K562 (cell line): ENCODE measurements at regions not wholly inside any gene's neighbourhood (a gene's known extent, or its start where the extent isn't known, plus 50 kb on each side); places are given as distances from the start of the nearest gene placed in this dataset.

Experiments used
- ATAC-seq: fragments of 200-7000 bp; cut with Tn5 transposase; 3 replicates; pipeline ENCODE4 v1.9.1; 2020; ENCODE audit warnings: moderate library complexity
- BruUV-seq: library from RNA; stranded (reverse); fragments of 400-500 nt; replicated peaks from 2 replicates; lab custom pipeline; 2021; lab: Mats Ljungman, UMichigan
- CTCF ChIA-PET: fragments of 300-600 bp; formaldehyde crosslinking; extraction: SDS; loops from one replicate; lab custom pipeline; 2021; ENCODE audit warnings: low intra/inter-chr PET ratio; lab: Yijun Ruan, JAX
- POLR2A ChIA-PET: fragments of 300-600, 350-650 bp; sonication (Branson Sonifier 250); formaldehyde crosslinking; extraction: SDS; loops from one replicate; lab custom pipeline; 2021; ENCODE audit warnings: antibody characterized with exemption, inconsistent platforms; lab: Yijun Ruan, JAX
- DNase-seq, 4 experiments: peaks; one replicate each; pipeline versions ENCODE4 v3.0.0 to v3.0.0-alpha.2; 2011 to 2018; ENCODE audit warnings: low spot score in 3 of 4, mixed read lengths in 3 of 4; ENCODE audit errors: extremely low read depth in 1 of 4
- FAIRE-seq: peaks from 2 replicates; lab custom pipeline; 2011; peaks lifted over from hg19 to GRCh38; lab: Jason Lieb, UNC
- H2AFZ ChIP-seq: 2 replicates; pipeline ENCODE4 v1.6.0; 2011; ENCODE audit warnings: low read depth, low read length, control low read depth, inconsistent platforms
- H3K27ac ChIP-seq: fragments of 200-600 bp; 3 replicates; pipeline ENCODE4 v1.8.0; 2011; ENCODE audit warnings: low read depth, mild to moderate bottlenecking, control low read depth, inconsistent platforms, low read length, moderate library complexity, mixed read lengths; ENCODE audit errors: extremely low read depth
- H3K27me3 ChIP-seq, 2 experiments: fragments of 300-600 bp in 1 of 2; 2 replicates in 1 of 2; 3 replicates in 1 of 2; pipeline versions ENCODE4 v1.6.0 to v1.8.0; 2011; ENCODE audit warnings: inconsistent platforms in 2 of 2, low read length in 2 of 2, mild to moderate bottlenecking in 1 of 2, mixed read lengths in 1 of 2, moderate library complexity in 1 of 2; ENCODE audit not compliant: control insufficient read depth in 2 of 2, insufficient read depth in 2 of 2
- H3K36me3 ChIP-seq: fragments of 300-600 bp; 3 replicates; pipeline ENCODE4 v1.8.0; 2011; ENCODE audit warnings: mild to moderate bottlenecking, low read length, inconsistent platforms; ENCODE audit not compliant: control insufficient read depth, insufficient read depth
- H3K4me1 ChIP-seq, 2 experiments: fragments of 200-600 bp in 1 of 2; replicated peaks in 1 of 2; 2 replicates in 1 of 2; 3 replicates in 1 of 2; pipeline versions ENCODE4 v1.5.1 to v1.8.0; 2011; ENCODE audit warnings: inconsistent platforms in 2 of 2, low read length in 2 of 2, mild to moderate bottlenecking in 1 of 2, mixed read lengths in 1 of 2, moderate library complexity in 1 of 2; ENCODE audit not compliant: control insufficient read depth in 2 of 2, insufficient read depth in 2 of 2
- H3K4me2 ChIP-seq: 2 replicates; pipeline ENCODE4 v1.6.1; 2011; ENCODE audit warnings: low read length, control low read depth, inconsistent platforms, mixed read lengths; ENCODE audit not compliant: insufficient read depth
- H3K4me3 ChIP-seq: fragments of 200-600 bp; sonication (generic), shearing (Covaris generic); 2 replicates; pipeline ENCODE4 v1.5.1; 2016; ENCODE audit warnings: control low read depth, inconsistent platforms
- H3K79me2 ChIP-seq: fragments of 200-600 bp; 3 replicates; pipeline ENCODE4 v1.8.0; 2011; ENCODE audit warnings: low read length, inconsistent platforms; ENCODE audit not compliant: control insufficient read depth, insufficient read depth
- H3K9ac ChIP-seq, 2 experiments: 2 replicates each; pipeline versions ENCODE4 v1.6.0 to v1.6.1; 2011; ENCODE audit warnings: low read depth in 2 of 2, low read length in 2 of 2, control low read depth in 1 of 2, inconsistent platforms in 1 of 2, mild to moderate bottlenecking in 1 of 2, mixed read lengths in 1 of 2; ENCODE audit not compliant: insufficient read depth in 1 of 2
- H3K9me1 ChIP-seq: one replicate; pipeline ENCODE4 v1.6.0; 2011; ENCODE audit warnings: inconsistent platforms, mild to moderate bottlenecking, low read length, moderate library complexity; ENCODE audit not compliant: control insufficient read depth, insufficient read depth
- H3K9me3 ChIP-seq: replicated peaks from 2 replicates; pipeline ENCODE4 v1.5.1; 2011; ENCODE audit warnings: low read depth, low read length, inconsistent platforms; ENCODE audit not compliant: control insufficient read depth, insufficient read depth
- H4K20me1 ChIP-seq: replicated peaks from 2 replicates; pipeline ENCODE4 v1.6.1; 2011; ENCODE audit warnings: low read length, inconsistent platforms, mixed read lengths; ENCODE audit not compliant: control insufficient read depth, insufficient read depth
- E4F1 ChIP-seq: fragments of 250-450 bp; sonication (Bioruptor Pico); IDR thresholded peaks from 2 replicates; pipeline ENCODE4 v1.5.0; 2021; ENCODE audit warnings: mild to moderate bottlenecking, borderline replicate concordance
- POLR2A ChIP-seq: fragments of 450-650 bp; conservative IDR thresholded peaks from 2 replicates; pipeline ENCODE4 v1.6.1; 2016
- ZBTB11 ChIP-seq, 3 experiments: fragments of 200-800 bp in 1 of 3; fragments of 250-450 bp in 1 of 3; fragments of 450-650 bp in 1 of 3; sonication (Bioruptor Pico) in 1 of 3; sonication (Bioruptor generic) in 1 of 3; formaldehyde crosslinking in 1 of 3; IDR thresholded peaks; 2 replicates each; pipeline versions ENCODE4 v1.6.1 to v1.8.0; 2016 to 2022; ENCODE audit warnings: mild to moderate bottlenecking in 2 of 3, missing genetic modification characterization in 2 of 3, missing compliant biosample characterization in 1 of 3, moderate library complexity in 1 of 3
- ZNF586 ChIP-seq: fragments of 450-650 bp; formaldehyde crosslinking; conservative IDR thresholded peaks from 2 replicates; pipeline ENCODE4 v1.4.0; 2020; ENCODE audit warnings: mild to moderate bottlenecking, moderate library complexity
- WGBS: fragments of 100-300 bp; shearing (Covaris generic); methylation state at CpG from one replicate; pipeline ENCODE4 v1.1.6; 2016; ENCODE audit warnings: low coverage, mixed read lengths; ENCODE audit not compliant: insufficient coverage; ENCODE audit errors: missing lambda C conversion rate; 5-methylcytosine and 5-hydroxymethylcytosine counted together
- in situ Hi-C: fragments of 300-500 bp; cut with MboI; formaldehyde crosslinking; loops from 4 replicates; pipeline ENCODE4 v1.15.0; 2018; ENCODE audit warnings: inconsistent platforms, mixed read lengths
- intact Hi-C: fragments of 100-400 bp; cut with micrococcal nuclease; formaldehyde crosslinking; loops from 2 replicates; pipeline ENCODE4 v1.14.2; 2022

- Histone ChIP-seq H3K4me1 (no peaks in the 10 kb centered on the region), H3K4me2 (no peak overlapping the region), H3K27ac (no peak overlapping the region), H2AFZ (no peak overlapping the region), H3K4me3 (no peak overlapping the region), H3K9me1 (no peaks in the 10 kb centered on the region), H3K9me3 (no peaks in the 10 kb centered on the region; the same call in 1 of the 2 replicates), H4K20me1 (no peaks in the 10 kb centered on the region), H3K27me3 (no peaks in the 10 kb centered on the region), H3K36me3 (no peaks in the 10 kb centered on the region), H3K9ac (no peak overlapping the region), H3K79me2 (no peaks in the 10 kb centered on the region)
- no peak for ATAC-seq
- in situ Hi-C loops = no loop called here
- no peak for FAIRE-seq
- ChIA-PET POLR2A (no interaction called here), CTCF (no interaction called here)
- DNase-seq = no peak
- 0% methylated on average over 3 of the region's 3 CpGs for WGBS
- BruUV-seq = no TSS peak
- intact Hi-C loops = no loop called here
- TF ChIP-seq ZNF586 (CRISPR knock-in tag) (no peak), E4F1 (CRISPR knock-in tag) (no peak), POLR2A (no peak), ZBTB11 (CRISPR knock-in tag; IDR thresholded peaks at IDR 0.05) (no peak)
Observed at GRCh38 chr15:37362414-37362813, 262.1 kb upstream of the MEIS2 start.
